GM18868 (cell line): ENCODE measurements at regions not wholly inside any gene's neighbourhood (a gene's known extent, or its start where the extent isn't known, plus 50 kb on each side); places are given as distances from the start of the nearest gene placed in this dataset.
"Not testable (repeated sequence)": the region's sequence is repeated elsewhere in the genome, so short reads cannot be mapped to it uniquely, and the experiment has no call there.

Source experiments
- ATAC-seq: cut with Tn5 transposase; IDR thresholded peaks from one replicate; pipeline ENCODE4 v1.9.1; 2021; ENCODE audit warnings: mild to moderate bottlenecking, moderate library complexity; ENCODE audit not compliant: unreplicated experiment

- ATAC-seq, result no peak
These were observed 119.8 kb downstream of the ZNF330 start for GRCh38 chr4:141340458-141340857.

DNA sequence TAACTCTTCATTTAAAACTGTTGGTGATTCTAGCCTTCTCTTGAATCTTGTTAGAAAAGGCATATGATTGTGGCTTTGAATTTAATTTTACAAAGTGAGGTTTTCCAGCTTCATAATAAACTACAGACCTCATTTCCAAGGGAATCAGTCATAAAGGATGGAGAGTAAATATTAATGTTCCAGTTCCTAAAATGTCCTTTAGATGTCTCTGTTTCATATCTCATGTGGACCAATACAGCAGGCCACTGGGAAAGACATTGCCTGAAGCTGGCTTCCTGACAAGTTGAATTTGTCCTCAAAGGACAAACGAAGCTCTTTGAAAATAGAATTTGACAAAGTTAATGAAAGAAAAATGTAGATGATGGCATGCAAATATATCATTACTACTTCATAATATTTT lies 125.4 kb downstream of the ZNF330 start:
- ATAC-seq, result peak; percentile 59

- ATAC-seq, result peak; percentile 13
These were observed 127.0 kb downstream of the ZNF330 start for GRCh38 chr4:141347684-141348083.

DNA sequence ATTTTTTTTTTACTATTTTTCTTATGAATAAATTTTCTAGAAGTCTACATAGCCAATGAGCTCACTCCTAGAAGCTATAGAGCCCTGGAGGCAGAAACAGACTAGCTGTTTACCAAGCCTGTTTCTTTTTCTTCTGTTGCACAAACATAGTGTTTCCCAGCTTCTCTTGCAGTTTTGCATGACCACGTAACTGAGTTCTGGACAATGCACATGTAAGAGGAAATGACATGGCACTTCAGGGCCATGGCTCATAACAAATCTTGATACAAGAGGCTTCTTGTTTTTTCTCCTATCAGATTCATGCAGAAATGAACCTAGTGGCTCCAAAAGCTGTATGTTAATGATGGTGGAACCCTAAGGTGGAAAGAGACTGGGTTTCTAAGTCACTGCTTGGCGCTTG lies 127.4 kb downstream of the ZNF330 start:
- ATAC-seq, result peak; percentile 36

- peak; percentile 37 for ATAC-seq
These were observed 127.9 kb downstream of the ZNF330 start for GRCh38 chr4:141348573-141348972.

DNA sequence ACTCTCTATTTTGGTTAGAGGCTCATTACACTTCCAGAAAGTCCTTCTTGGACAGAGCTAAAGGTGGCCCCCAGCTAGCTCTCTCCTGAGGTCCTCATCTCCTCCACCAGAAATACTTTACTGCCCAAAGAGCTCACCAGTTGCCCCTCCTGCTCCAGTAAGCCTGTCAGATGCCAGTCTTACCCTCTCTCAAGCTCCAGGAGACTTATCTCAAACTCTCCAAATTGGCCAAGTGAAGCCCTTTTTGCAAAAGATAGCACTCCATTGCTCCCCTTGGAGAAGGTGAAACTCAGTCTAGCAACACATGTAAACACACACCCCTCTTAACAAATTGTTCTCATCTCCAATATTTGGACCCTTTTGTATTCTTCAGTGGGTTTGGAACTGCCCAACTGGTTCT lies 128.5 kb downstream of the ZNF330 start:
- no peak for ATAC-seq

- no peak for ATAC-seq
These were observed 129.6 kb downstream of the ZNF330 start for GRCh38 chr4:141350122-141350905.

GRCh38 chr4:141352331-141352730 lies 131.6 kb downstream of the ZNF330 start:
- no peak for ATAC-seq

DNA sequence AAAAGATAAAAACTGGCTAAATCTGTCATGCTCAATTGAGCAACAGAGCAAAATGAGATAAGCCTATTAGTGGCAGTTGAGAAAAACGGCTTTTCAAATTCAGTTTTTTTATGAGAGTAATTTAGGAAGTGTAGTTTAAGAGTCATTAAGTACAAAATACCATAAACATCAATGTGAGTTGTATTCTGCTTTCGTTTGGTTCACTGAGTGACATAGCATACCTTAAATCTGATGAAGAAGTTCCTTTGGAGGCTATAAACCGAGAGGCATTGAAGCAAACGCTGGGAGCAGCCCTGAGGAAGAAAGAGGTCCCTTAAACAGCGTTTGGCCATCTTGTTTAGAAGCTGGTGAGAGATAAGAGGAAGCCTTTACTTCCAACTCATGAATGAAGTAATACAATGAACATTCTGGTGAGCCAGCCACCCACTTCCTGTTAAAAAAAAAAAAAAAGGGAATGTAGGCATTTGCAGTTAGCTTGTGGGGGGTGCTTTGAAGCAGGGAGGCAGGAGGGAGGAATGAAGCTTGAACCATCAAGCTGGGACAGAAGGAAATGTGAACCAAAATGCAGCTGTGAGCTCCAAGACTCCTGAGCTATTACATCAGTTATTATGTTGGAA lies 132.3 kb downstream of the ZNF330 start:
- ATAC-seq, result no peak

- ATAC-seq, result no peak
These were observed 135.7 kb downstream of the ZNF330 start for GRCh38 chr4:141356321-141356962.

DNA sequence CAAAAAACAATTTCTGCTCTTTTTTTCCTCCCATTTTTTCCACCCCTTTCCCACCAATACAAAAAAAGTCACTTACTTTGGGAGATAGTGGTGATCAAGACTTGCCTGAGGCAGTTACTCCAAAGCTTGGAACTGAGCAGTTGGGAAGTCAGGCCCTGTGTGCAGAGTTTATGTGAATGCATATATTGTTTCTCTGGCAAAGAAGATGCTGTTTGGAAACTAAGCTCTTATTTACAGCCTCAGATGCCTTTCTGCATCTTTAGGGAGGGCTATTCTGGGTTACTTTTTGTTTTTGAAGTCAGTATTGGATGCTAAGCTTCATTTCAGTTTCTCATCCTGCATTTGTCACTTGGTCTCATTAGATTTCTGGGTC lies 136.3 kb downstream of the ZNF330 start:
- no peak for ATAC-seq

- not testable (repeated sequence) for ATAC-seq
These were observed 147.5 kb downstream of the ZNF330 start for GRCh38 chr4:141368241-141368640.

GRCh38 chr4:141371206-141371605 lies 150.5 kb downstream of the ZNF330 start:
- ATAC-seq, result no peak

- no peak for ATAC-seq
These were observed 155.2 kb downstream of the ZNF330 start for GRCh38 chr4:141375855-141376254.

- ATAC-seq, result no peak
These were observed 156.1 kb downstream of the ZNF330 start for GRCh38 chr4:141376769-141377168.

DNA sequence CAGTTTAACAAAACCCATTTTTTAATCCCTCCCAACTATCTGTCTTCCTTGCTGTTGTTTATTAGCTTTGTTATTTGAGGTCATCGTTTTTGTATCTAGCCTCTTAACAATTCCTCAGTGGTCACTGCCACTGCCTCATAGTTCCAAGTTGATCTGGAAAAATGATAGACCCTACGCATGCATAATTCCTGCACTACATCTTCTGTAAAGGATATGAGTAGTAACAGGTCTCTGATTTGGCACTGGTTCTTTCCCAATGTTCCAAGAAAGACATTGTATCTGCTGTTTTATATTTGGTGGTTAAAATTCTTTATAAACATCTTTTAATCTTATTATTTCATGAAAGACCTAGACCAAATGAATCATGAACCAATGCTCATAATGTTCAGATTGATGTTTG lies 166.6 kb downstream of the ZNF330 start:
- ATAC-seq, result no peak

DNA sequence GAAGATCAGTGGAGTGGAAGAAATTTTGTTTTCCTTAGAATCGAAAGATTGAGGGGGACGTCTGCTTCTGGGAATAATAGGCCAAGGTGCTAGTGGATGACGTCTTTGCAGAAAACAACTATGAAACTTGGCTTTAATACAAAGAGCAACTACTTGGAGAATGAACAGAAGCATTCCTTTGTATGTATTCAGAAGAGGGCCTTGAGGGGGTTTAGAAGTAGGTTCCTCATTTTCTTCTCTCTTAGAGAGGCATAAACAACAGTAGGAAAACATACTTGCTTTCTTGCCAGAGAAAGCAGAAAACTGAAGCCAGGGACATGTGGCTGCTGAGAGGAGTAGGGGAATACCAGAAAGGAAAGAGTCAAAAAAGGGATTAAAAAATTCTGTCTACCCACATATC lies 167.8 kb downstream of the ZNF330 start:
- ATAC-seq, result no peak

DNA sequence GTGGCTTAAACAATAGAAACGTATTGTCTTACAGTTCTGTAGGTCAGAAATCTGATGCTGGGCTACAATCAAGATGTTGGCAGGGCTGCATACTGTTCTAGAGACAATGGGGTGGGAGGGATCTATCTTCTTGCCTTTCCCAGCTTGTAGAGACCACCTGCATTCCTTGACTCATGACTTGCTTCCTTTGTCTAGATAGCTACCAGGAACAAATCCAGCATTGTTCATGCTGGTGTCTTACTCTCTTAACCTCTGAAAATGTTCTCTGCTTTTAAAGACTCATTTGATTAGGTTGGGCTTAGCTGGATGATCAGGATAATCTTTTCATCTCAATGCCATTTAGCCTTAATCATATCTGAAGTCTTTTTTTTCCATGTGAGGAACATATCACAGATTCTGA lies 169.0 kb downstream of the ZNF330 start:
- ATAC-seq, result no peak

DNA sequence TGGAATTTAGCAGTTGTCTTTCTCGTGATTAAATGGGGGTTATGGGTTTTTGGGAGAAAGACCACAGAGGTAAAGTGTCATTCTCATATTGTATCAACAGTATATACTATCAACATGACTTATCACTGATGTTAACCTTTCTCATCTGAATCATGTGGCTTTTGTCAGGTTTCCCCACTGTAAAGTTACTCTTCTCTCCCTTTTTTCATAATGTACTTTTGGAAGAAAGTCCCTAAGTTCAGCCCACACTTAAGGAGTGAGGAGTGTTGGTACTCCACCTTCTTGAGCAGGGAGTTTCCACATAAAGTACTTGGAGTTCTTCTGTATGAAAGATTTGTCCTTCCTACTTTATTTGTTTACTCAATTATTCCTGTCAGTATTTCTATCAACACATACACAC lies 169.9 kb downstream of the ZNF330 start:
- no peak for ATAC-seq

GRCh38 chr4:141391293-141391692 lies 170.6 kb downstream of the ZNF330 start:
- no peak for ATAC-seq

DNA sequence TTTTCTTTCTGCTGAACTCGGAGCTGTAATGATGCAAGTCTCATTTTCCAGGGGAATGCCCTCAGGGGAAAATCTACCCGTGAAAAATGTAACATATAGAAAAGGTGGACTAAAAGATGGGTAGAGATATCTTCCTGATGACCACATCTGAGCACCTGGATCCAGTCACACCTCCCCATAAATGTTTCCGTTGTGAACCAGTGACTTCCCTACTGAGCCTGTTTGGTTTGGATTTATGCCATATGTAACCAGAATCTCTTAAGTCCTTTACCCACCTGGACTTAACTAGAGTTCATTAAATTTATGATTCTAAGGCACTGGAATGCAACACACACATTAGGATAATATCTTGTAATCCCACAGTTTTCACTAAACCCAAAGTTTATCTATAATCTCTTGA lies 171.1 kb downstream of the ZNF330 start:
- no peak for ATAC-seq

DNA sequence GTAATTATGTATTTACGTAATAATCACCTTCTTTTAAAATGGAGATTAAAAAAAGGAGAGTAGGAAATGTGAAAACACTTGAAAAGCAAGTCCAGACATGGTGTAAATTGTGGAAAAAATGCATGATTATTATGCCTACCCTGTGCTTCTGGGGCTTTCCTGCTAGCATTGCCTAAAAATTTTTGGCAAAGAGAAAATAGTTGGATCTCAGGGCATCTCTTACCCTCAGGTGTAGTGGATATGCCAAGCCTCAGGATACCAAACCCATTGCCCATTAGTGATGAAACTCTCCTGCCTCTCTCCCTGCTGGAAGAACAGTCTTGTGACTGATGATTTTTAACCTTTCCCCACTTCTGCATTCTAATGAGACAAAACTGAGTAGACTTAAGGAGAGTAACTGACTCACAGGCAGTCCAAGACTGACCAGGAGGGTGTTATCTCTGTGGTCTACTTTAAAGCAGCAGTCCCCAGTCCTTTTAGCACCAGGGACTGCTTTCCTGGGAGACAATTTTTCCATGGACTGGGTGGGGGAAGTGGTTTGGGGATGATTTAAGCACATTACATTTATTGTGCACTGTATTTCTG lies 174.6 kb downstream of the ZNF330 start:
- ATAC-seq, result no peak
